ENCODE measurements at regions not wholly inside any gene's neighbourhood (a gene's known extent, or its start where the extent isn't known, plus 50 kb on each side); places are given as distances from the start of the nearest gene placed in this dataset.

DNA sequence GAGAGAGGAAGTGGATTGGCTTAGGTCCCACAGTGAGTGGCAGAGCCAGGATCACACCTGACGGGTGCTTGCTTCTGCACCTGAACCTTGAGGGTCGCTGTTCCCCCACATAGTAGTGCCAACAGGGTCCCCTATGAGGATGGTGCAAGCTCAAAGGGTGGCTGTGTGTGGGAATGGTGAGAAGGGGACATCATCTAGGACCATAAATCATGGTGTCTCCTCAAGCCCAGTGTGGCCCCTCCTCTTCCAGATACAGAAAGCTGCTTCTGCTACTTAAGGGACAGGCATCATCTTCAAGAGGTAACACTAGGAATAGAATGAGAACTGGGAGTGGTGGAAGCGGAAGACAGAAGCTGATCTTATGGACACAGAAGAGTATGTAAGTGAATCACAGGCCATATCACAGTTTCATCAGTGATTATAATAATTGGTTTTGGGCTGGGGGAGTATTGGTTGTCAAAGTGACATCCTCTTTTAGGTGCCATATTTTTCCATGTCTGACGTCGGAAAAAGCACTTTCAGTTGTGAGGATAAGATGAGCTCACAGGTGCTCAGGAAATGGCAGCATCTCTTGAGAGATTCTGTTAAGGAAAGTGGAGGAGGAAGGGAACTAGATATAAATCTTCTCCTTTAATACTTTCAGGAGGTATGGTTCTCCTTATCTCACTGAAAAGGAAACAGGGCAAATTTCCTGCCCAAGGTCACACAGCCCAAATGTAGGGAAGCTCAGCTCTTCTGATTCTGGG lies 83.2 kb upstream of the HNF1B start:
- Histone ChIP-seq H3K9ac (ENCODE audit: control insufficient read depth, insufficient read depth, low read length) (no peak overlapping the region), H3K4me1 (ENCODE audit: control insufficient read depth, insufficient read depth, low read length) (peaks cover 57% of the 10 kb centered on the region), H2AFZ (ENCODE audit: control insufficient read depth, low read depth, low read length) (peak overlapping the region; percentile 77), H3K4me3 (no peak overlapping the region), H3K36me3 (ENCODE audit: control insufficient read depth in 2 of 2, insufficient read depth in 2 of 2, low read length in 1 of 2) (no peaks in the 10 kb centered on the region), H3K4me2 (ENCODE audit: control insufficient read depth, insufficient read depth) (peak overlapping the region; percentile 74), H4K20me1 (ENCODE audit: control insufficient read depth, insufficient read depth) (no peaks in the 10 kb centered on the region), H3K27ac (ENCODE audit: control insufficient read depth, insufficient read depth) (peak overlapping the region; percentile 79), H3K27me3 (replicated peaks in 1 of 2; ENCODE audit: control insufficient read depth in 2 of 2, insufficient read depth in 2 of 2, low read length in 1 of 2) (no peaks in the 10 kb centered on the region), H3K9me3 (replicated peaks; ENCODE audit: control insufficient read depth, insufficient read depth, low read length) (no peaks in the 10 kb centered on the region), H3K79me2 (ENCODE audit: control insufficient read depth, insufficient read depth, low read length) (no peaks in the 10 kb centered on the region)
- ATAC-seq (no peak), FAIRE-seq (no peak), DNase-seq (ENCODE audit: low read depth, low spot score) (no peak)
- intact Hi-C loops (cut with micrococcal nuclease; ENCODE audit: unreplicated experiment) (no loop called here), in situ Hi-C loops (cut with MboI) (loop anchor here (25.0 kb wide), 1 partner anchor 559 kb away; no protein-coding TSS in a partner anchor)
- BruUV-seq (replicated peaks) = no TSS peak
- RAD21 ChIA-PET (ENCODE audit: unreplicated experiment) = interaction anchor here (0.8 to 4.2 kb wide), 5 partner anchors 8 to 19 kb away, joined by 3 to 23 read pairs (median 4); no protein-coding TSS in a partner anchor
- POLR2A ChIA-PET = interaction anchor here (0.9 to 1.4 kb wide), 3 partner anchors 8 to 81 kb away, joined by 3 to 6 read pairs (median 3); no protein-coding TSS in a partner anchor
- WGBS (ENCODE audit: insufficient coverage, insufficient replicate concordance, low lambda C conversion rate, missing lambda C conversion rate) = 92% methylated on average over 5 of the region's 5 CpGs
- SMC1A ChIA-PET (ENCODE audit: uncharacterized antibody, unreplicated experiment) = interaction anchor here (0.8 to 7.9 kb wide), 8 partner anchors 10 to 107 kb away, joined by 3 to 48 read pairs (median 4); no protein-coding TSS in a partner anchor
- TF ChIP-seq NFIC (IDR thresholded peaks at IDR 0.05; ENCODE audit: low read depth, low read length) = 0 out of 2 replicates have a peak, but pooled peaks have one; percentile 23
- TF ChIP-seq, protein P1, sequence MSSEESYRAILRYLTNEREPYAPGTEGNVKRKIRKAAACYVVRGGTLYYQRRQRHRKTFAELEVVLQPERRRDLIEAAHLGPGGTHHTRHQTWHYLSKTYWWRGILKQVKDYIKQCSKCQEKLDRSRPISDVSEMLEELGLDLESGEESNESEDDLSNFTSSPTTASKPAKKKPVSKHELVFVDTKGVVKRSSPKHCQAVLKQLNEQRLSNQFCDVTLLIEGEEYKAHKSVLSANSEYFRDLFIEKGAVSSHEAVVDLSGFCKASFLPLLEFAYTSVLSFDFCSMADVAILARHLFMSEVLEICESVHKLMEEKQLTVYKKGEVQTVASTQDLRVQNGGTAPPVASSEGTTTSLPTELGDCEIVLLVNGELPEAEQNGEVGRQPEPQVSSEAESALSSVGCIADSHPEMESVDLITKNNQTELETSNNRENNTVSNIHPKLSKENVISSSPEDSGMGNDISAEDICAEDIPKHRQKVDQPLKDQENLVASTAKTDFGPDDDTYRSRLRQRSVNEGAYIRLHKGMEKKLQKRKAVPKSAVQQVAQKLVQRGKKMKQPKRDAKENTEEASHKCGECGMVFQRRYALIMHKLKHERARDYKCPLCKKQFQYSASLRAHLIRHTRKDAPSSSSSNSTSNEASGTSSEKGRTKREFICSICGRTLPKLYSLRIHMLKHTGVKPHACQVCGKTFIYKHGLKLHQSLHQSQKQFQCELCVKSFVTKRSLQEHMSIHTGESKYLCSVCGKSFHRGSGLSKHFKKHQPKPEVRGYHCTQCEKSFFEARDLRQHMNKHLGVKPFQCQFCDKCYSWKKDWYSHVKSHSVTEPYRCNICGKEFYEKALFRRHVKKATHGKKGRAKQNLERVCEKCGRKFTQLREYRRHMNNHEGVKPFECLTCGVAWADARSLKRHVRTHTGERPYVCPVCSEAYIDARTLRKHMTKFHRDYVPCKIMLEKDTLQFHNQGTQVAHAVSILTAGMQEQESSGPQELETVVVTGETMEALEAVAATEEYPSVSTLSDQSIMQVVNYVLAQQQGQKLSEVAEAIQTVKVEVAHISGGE (CRISPR knock-in tag; IDR thresholded peaks at IDR 0.05) = no peak
- CTCF ChIA-PET = interaction anchor here (0.6 to 5.6 kb wide), 6 partner anchors 8 to 21 kb away, joined by 3 to 51 read pairs (median 3); no protein-coding TSS in a partner anchor

All from GM12878 (cell line).